A549 (cell line): ENCODE measurements at regions not wholly inside any gene's neighbourhood (a gene's known extent, or its start where the extent isn't known, plus 50 kb on each side); places are given as distances from the start of the nearest gene placed in this dataset.
A peak's percentile ranks its signal among the peaks of the same experiment; 100 is the strongest.

Experiments used
- ATAC-seq, 2 experiments: fragments of 200-7000 bp in 1 of 2; fragments of >200 bp in 1 of 2; cut with Nextera tagmentation in 1 of 2; cut with Tn5 transposase in 1 of 2; 3 replicates each; pipeline versions ENCODE4 v1.8.0 to v1.9.1; 2018 to 2020; ENCODE audit warnings: mild to moderate bottlenecking in 1 of 2, moderate library complexity in 1 of 2
- CTCF ChIA-PET: fragments of 300-600 bp; sonication (Branson Sonifier 250); formaldehyde crosslinking; extraction: SDS; loops from one replicate; lab custom pipeline; 2021; ENCODE audit warnings: antibody characterized with exemption, inconsistent platforms; lab: Yijun Ruan, JAX
- POLR2A ChIA-PET: fragments of 350-600 bp; formaldehyde crosslinking; extraction: SDS; loops from one replicate; lab custom pipeline; 2021; ENCODE audit warnings: antibody characterized with exemption, inconsistent platforms; lab: Yijun Ruan, JAX
- DNase-seq, 2 experiments: peaks; one replicate each; pipeline versions ENCODE4 v3.0.0 to v3.0.0-alpha.2; 2011 to 2016; ENCODE audit warnings: low read depth in 1 of 2, low spot score in 1 of 2
- FAIRE-seq: peaks from 2 replicates; lab custom pipeline; 2011; peaks lifted over from hg19 to GRCh38; lab: Jason Lieb, UNC
- H3K27ac ChIP-seq, 2 experiments: fragments of >200 bp; sonication (Bioruptor Twin); formaldehyde crosslinking; 3 replicates each; pipeline ENCODE4 v1.5.1; 2016 to 2017
- H3K4me1 ChIP-seq: fragments of >200 bp; sonication (Bioruptor Twin); formaldehyde crosslinking; 3 replicates; pipeline ENCODE4 v1.6.1; 2016
- H3K4me2 ChIP-seq: fragments of >200 bp; sonication (Bioruptor Twin); formaldehyde crosslinking; 3 replicates; pipeline ENCODE4 v1.6.1; 2016
- H3K4me3 ChIP-seq: fragments of >200 bp; sonication (Bioruptor Twin); formaldehyde crosslinking; 3 replicates; pipeline ENCODE4 v1.5.1; 2016
- H3K9me3 ChIP-seq: fragments of >200 bp; sonication (Bioruptor Twin); formaldehyde crosslinking; 3 replicates; pipeline ENCODE4 v1.6.1; 2016
- CBX2 ChIP-seq: fragments of 200-600 bp; sonication (generic); IDR thresholded peaks from 2 replicates; pipeline ENCODE4 v1.6.1; 2016; ENCODE audit warnings: low read depth, mild to moderate bottlenecking, borderline replicate concordance
- CEBPB ChIP-seq, 2 experiments: fragments of >200 bp in 1 of 2; sonication (Bioruptor Twin) in 1 of 2; formaldehyde crosslinking in 1 of 2; IDR thresholded peaks; 2 replicates each; pipeline ENCODE4 v1.6.1; 2012 to 2016
- CHD2 ChIP-seq: fragments of 150-350 bp; IDR thresholded peaks from 2 replicates; pipeline ENCODE4 v1.6.1; 2014; ENCODE audit warnings: low read length; ENCODE audit not compliant: partially characterized antibody
- GATA3 ChIP-seq: IDR thresholded peaks from 2 replicates; pipeline ENCODE4 v1.6.1; 2012; ENCODE audit warnings: borderline replicate concordance
- HOXB5 ChIP-seq: fragments of 250-450 bp; sonication (Bioruptor Pico); IDR thresholded peaks from 2 replicates; pipeline ENCODE4 v1.5.0; 2020; ENCODE audit warnings: mild to moderate bottlenecking, moderate library complexity
- KDM1A ChIP-seq: fragments of 200-600 bp; sonication (generic); IDR thresholded peaks from 2 replicates; pipeline ENCODE4 v1.6.1; 2016; ENCODE audit warnings: low read depth, mild to moderate bottlenecking
- MYC ChIP-seq: IDR thresholded peaks from 2 replicates; pipeline ENCODE4 v1.6.1; 2012; ENCODE audit warnings: mild to moderate bottlenecking, inconsistent platforms, low read length, improper control_type of control experiment, borderline replicate concordance
- NFE2L2 ChIP-seq: fragments of 150-350 bp; conservative IDR thresholded peaks from 2 replicates; pipeline ENCODE4 v1.6.1; 2014; ENCODE audit warnings: low read length
- NR3C1 ChIP-seq: fragments of >200 bp; sonication (Bioruptor Twin); formaldehyde crosslinking; IDR thresholded peaks from 3 replicates; pipeline ENCODE4 v1.6.1; 2017
- RAD21 ChIP-seq, 2 experiments: fragments of >200 bp in 1 of 2; sonication (Bioruptor Twin) in 1 of 2; formaldehyde crosslinking in 1 of 2; IDR thresholded peaks in 1 of 2; conservative IDR thresholded peaks in 1 of 2; 2 replicates in 1 of 2; 3 replicates in 1 of 2; pipeline ENCODE4 v1.6.1; 2012 to 2018; ENCODE audit warnings: inconsistent platforms in 1 of 2
- RNF2 ChIP-seq: fragments of 200-600 bp; sonication (generic); IDR thresholded peaks from 2 replicates; pipeline ENCODE4 v1.6.1; 2016; ENCODE audit warnings: low read depth, mild to moderate bottlenecking, antibody characterized with exemption, moderate library complexity, borderline replicate concordance
- SMC3 ChIP-seq: fragments of >200 bp; sonication (Bioruptor Twin); formaldehyde crosslinking; IDR thresholded peaks from 3 replicates; pipeline ENCODE4 v1.6.1; 2018; ENCODE audit warnings: inconsistent platforms
- ZNF302 ChIP-seq: fragments of 250-450 bp; sonication (Bioruptor Pico); IDR thresholded peaks from 2 replicates; pipeline ENCODE4 v1.9.0; 2021; ENCODE audit warnings: inconsistent platforms, mild to moderate bottlenecking, moderate library complexity
- ZSCAN20 ChIP-seq: fragments of 250-450 bp; sonication (Bioruptor Pico); IDR thresholded peaks from 2 replicates; pipeline ENCODE4 v1.8.0; 2022; ENCODE audit warnings: mild to moderate bottlenecking, moderate library complexity
- WGBS: methylation state at CpG from one replicate; pipeline ENCODE4 v1.1.6; 2017; ENCODE audit errors: missing lambda C conversion rate; 5-methylcytosine and 5-hydroxymethylcytosine counted together
- TF ChIP-seq, protein P1 (sequence below): fragments of >200 bp; sonication (Bioruptor Twin); formaldehyde crosslinking; IDR thresholded peaks from 3 replicates; pipeline ENCODE4 v1.5.1; 2016
- TF ChIP-seq, protein P2 (sequence below): fragments of 200-600 bp; sonication (generic); IDR thresholded peaks from 2 replicates; pipeline ENCODE4 v1.6.1; 2016; ENCODE audit warnings: antibody characterized with exemption, mild to moderate bottlenecking, moderate library complexity
- TF ChIP-seq, protein P3 (sequence below): IDR thresholded peaks from 2 replicates; pipeline ENCODE4 v1.6.1; 2012
- TF ChIP-seq, protein P4 (sequence below): fragments of 250-450 bp; sonication (Bioruptor Pico); IDR thresholded peaks from 2 replicates; pipeline ENCODE4 v1.5.0; 2021; ENCODE audit warnings: mild to moderate bottlenecking, moderate library complexity, borderline replicate concordance

DNA sequence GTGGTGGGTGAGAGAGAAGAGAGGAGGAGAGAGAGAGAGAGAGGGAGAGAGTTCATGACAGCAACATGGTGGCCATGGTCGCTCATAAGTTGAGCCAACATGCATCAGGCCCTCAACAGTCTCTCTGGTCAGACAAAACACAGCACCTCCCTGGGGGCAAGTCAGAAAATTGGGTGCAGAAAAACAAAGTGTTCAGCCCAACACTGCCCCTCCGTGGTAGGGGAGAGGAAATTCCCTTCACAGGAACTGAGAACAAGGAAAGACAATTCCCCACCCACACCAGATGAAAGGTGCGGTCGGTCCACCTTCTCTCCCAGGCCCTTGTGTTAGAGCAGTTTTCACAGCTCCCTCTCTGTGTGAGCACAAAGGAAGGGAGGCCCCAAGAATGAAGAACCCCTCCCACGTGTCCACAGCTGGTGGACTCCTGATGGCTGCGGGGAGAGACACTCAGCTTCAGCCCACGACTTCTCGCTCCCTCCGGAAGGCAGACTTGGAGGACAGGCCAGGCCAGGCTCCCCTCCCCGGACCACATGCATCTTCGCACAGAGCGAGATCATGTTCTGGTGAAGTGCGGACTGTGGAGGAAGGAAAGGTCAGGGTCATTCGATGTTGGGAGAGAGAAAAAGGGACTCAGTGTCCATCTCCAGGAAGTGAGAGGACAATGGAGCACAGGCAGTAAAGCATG, 181.7 kb downstream of the ANAPC1 start:
- peaks cover 66% of the 10 kb centered on the region for H3K4me1 ChIP-seq
- no peak overlapping the region for H3K4me3 ChIP-seq
- peak overlapping the region; percentile 73 to 88 for H3K27ac ChIP-seq
- FAIRE-seq, result no peak
- 68% methylated on average over 14 of the region's 14 CpGs for WGBS
- POLR2A ChIA-PET, result interaction anchor here (1.3 kb wide), 1 partner anchor 582 kb away, joined by 3 read pairs; the partner anchor contains the start of gene BCL2L11
- H3K4me2 ChIP-seq, result peak overlapping the region; percentile 7; the same call in 1 of the 3 replicates
- TF ChIP-seq RAD21 (conservative IDR thresholded peaks at IDR 0.05 in 1 of 2, IDR thresholded peaks at IDR 0.05 in 1 of 2) (peak; percentile 68 to 81), SMC3 (peak; percentile 58; the same call in 2 of the 3 replicates), NFE2L2 (no peak)
- TF ChIP-seq, protein P1, sequence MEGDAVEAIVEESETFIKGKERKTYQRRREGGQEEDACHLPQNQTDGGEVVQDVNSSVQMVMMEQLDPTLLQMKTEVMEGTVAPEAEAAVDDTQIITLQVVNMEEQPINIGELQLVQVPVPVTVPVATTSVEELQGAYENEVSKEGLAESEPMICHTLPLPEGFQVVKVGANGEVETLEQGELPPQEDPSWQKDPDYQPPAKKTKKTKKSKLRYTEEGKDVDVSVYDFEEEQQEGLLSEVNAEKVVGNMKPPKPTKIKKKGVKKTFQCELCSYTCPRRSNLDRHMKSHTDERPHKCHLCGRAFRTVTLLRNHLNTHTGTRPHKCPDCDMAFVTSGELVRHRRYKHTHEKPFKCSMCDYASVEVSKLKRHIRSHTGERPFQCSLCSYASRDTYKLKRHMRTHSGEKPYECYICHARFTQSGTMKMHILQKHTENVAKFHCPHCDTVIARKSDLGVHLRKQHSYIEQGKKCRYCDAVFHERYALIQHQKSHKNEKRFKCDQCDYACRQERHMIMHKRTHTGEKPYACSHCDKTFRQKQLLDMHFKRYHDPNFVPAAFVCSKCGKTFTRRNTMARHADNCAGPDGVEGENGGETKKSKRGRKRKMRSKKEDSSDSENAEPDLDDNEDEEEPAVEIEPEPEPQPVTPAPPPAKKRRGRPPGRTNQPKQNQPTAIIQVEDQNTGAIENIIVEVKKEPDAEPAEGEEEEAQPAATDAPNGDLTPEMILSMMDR, result peak; percentile 70
- TF ChIP-seq, all 56 proteins: peak for 3
- CTCF ChIA-PET, result interaction anchor here (0.6 to 2.7 kb wide), 7 partner anchors 10 to 605 kb away, joined by 3 to 8 read pairs (median 4); no protein-coding TSS in a partner anchor
- DNase-seq, result peak; percentile 73 to 75
- no peaks in the 10 kb centered on the region for H3K9me3 ChIP-seq
- ATAC-seq, result peak in 1 of 2 experiments; percentile 25; a peak in 3 of 6 replicates

DNA sequence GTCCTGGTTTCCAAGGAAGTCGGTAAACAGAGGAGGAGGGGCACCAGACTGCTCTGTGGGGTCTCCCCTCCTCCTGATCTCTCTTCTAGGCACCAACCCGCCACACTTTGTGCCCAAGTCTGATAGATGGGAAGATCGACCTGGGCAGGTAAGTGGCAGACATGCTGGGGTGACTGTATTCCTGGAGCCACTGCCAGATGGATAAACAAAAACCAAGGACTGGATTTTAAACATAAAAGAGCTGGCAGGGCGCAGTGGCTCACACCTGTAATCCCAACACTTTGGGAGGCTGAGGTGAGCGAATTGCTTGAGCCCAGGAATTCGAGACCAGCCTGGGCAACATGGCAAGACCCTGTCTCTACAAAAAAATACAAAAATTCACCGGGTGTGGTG, 181.2 kb downstream of the ANAPC1 start:
- ChIA-PET POLR2A (interaction anchor here (0.6 kb wide), 1 partner anchor 731 kb away, joined by 5 read pairs; the partner anchor contains the start of gene RGPD8), CTCF (interaction anchor here (0.6 to 2.7 kb wide), 6 partner anchors 11 to 605 kb away, joined by 3 to 8 read pairs (median 4); no protein-coding TSS in a partner anchor)
- H3K9me3 ChIP-seq, result no peaks in the 10 kb centered on the region
- DNase-seq, result no peak
- ATAC-seq, result no peak
- 0 out of 3 replicates have a peak overlapping the region, but pooled peaks have one; percentile 7 for H3K4me2 ChIP-seq
- no peak for FAIRE-seq
- no peak for TF ChIP-seq SMC3
- no peak for TF ChIP-seq ZSCAN20 (CRISPR knock-in tag)
- TF ChIP-seq CBX2, result no peak
- TF ChIP-seq, protein P2, sequence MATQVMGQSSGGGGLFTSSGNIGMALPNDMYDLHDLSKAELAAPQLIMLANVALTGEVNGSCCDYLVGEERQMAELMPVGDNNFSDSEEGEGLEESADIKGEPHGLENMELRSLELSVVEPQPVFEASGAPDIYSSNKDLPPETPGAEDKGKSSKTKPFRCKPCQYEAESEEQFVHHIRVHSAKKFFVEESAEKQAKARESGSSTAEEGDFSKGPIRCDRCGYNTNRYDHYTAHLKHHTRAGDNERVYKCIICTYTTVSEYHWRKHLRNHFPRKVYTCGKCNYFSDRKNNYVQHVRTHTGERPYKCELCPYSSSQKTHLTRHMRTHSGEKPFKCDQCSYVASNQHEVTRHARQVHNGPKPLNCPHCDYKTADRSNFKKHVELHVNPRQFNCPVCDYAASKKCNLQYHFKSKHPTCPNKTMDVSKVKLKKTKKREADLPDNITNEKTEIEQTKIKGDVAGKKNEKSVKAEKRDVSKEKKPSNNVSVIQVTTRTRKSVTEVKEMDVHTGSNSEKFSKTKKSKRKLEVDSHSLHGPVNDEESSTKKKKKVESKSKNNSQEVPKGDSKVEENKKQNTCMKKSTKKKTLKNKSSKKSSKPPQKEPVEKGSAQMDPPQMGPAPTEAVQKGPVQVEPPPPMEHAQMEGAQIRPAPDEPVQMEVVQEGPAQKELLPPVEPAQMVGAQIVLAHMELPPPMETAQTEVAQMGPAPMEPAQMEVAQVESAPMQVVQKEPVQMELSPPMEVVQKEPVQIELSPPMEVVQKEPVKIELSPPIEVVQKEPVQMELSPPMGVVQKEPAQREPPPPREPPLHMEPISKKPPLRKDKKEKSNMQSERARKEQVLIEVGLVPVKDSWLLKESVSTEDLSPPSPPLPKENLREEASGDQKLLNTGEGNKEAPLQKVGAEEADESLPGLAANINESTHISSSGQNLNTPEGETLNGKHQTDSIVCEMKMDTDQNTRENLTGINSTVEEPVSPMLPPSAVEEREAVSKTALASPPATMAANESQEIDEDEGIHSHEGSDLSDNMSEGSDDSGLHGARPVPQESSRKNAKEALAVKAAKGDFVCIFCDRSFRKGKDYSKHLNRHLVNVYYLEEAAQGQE, result no peak
- no peak for TF ChIP-seq CEBPB (IDR thresholded peaks at IDR 0.05)
- TF ChIP-seq CHD2, result no peak
- WGBS, result 69% methylated on average over 7 of the region's 7 CpGs
- H3K4me3 ChIP-seq, result no peak overlapping the region
- H3K4me1 ChIP-seq, result peaks cover 62% of the 10 kb centered on the region
- peak overlapping the region; percentile 73 to 88; a peak in 5 of 6 replicates for H3K27ac ChIP-seq

DNA sequence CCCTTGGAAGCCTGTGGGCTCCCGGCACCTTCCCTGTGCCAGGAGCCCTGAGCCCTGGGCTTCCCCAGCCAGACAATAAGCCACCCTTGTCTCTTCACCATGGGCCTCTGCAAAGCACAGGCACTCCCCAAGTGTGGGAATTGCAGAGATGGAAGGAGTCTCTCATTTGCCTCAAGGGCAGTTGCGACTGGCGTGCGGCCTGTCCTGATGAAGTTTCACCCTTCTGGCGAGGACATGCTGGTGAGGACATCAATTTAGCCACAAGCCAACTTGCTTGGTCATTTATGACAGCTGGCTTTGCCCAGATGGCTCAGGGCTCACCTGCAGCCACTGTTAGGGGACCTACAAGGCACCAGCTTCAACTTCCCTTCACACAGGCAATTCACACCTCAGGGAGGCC, 180.2 kb downstream of the ANAPC1 start:
- peak overlapping the region; percentile 51 for H3K4me2 ChIP-seq
- H3K4me1 ChIP-seq, result peaks cover 53% of the 10 kb centered on the region
- TF ChIP-seq HOXB5 (CRISPR knock-in tag) (no peak), RNF2 (no peak), CHD2 (no peak), ZSCAN20 (CRISPR knock-in tag) (no peak), NR3C1 (no peak), ZNF302 (CRISPR knock-in tag) (no peak), RAD21 (conservative IDR thresholded peaks at IDR 0.05 in 1 of 2, IDR thresholded peaks at IDR 0.05 in 1 of 2) (no peak), KDM1A (no peak), GATA3 (no peak), SMC3 (no peak), MYC (no peak)
- TF ChIP-seq, protein P3, sequence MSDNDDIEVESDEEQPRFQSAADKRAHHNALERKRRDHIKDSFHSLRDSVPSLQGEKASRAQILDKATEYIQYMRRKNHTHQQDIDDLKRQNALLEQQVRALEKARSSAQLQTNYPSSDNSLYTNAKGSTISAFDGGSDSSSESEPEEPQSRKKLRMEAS, result no peak
- TF ChIP-seq, protein P1, result no peak
- TF ChIP-seq, protein P4, sequence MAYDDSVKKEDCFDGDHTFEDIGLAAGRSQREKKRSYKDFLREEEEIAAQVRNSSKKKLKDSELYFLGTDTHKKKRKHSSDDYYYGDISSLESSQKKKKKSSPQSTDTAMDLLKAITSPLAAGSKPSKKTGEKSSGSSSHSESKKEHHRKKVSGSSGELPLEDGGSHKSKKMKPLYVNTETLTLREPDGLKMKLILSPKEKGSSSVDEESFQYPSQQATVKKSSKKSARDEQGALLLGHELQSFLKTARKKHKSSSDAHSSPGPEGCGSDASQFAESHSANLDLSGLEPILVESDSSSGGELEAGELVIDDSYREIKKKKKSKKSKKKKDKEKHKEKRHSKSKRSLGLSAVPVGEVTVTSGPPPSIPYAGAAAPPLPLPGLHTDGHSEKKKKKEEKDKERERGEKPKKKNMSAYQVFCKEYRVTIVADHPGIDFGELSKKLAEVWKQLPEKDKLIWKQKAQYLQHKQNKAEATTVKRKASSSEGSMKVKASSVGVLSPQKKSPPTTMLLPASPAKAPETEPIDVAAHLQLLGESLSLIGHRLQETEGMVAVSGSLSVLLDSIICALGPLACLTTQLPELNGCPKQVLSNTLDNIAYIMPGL, result no peak

More for the DNA sequence above, 180.2 kb downstream of the ANAPC1 start:
- no peak for ATAC-seq
- peak overlapping the region; percentile 73 to 88 for H3K27ac ChIP-seq
- FAIRE-seq, result no peak
- CTCF ChIA-PET, result interaction anchor here (1.2 to 2.7 kb wide), 2 partner anchors 586 to 589 kb away, joined by 3 to 8 read pairs; no protein-coding TSS in a partner anchor
- no peak for DNase-seq
- no peak overlapping the region for H3K4me3 ChIP-seq
- no peaks in the 10 kb centered on the region for H3K9me3 ChIP-seq
- POLR2A ChIA-PET, result interaction anchor here (0.6 to 0.7 kb wide), 2 partner anchors 13 to 730 kb away, joined by 3 to 5 read pairs; partner anchors contain the start of gene RGPD8
- WGBS, result 80% methylated on average over 2 of the region's 5 CpGs
